OCI-LY7 (cell line): ENCODE measurements at regions not wholly inside any gene's neighbourhood (a gene's known extent, or its start where the extent isn't known, plus 50 kb on each side); places are given as distances from the start of the nearest gene placed in this dataset.

Source experiments
- CTCF ChIP-seq: fragments of 200-600 bp; sonication (generic); conservative IDR thresholded peaks from 2 replicates; pipeline ENCODE4 v1.5.1; 2014; ENCODE audit warnings: mild to moderate bottlenecking, antibody characterized with exemption, low read length, moderate library complexity, mixed read lengths
- EZH2phosphoT487 ChIP-seq: fragments of 200-600 bp; sonication (generic); IDR thresholded peaks from 2 replicates; pipeline ENCODE4 v1.6.1; 2018; ENCODE audit warnings: low read depth, borderline replicate concordance, mild to moderate bottlenecking, mixed run types, antibody characterized with exemption, low read length, moderate library complexity, mixed read lengths

DNA sequence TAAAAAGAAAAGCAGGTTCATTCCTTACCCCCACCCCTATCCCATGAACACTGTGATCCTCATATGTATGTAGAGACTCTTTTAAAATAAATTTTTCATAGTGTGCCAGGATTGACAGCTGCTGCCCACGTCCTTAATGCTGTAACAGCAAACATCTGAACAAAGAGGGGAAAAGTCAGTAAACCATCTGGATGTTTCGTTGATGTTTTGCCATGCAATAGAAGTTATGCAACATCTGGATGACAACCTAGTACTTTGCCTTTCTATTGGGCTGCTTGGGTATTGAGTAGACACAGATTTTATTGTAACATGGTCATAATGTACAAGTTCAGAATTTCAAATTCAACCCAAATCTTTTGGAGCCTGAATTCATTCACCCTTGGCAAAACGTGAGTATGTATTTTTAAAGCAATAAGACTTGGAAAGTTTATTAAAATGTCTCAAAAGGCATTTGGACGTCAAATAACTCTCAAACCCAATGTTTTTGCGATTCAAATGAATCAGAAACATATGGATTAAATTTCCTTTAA lies 500.3 kb downstream of the DHX35 start:
- TF ChIP-seq CTCF: no peak
- no peak for TF ChIP-seq EZH2phosphoT487
